ENCODE measurements at regions not wholly inside any gene's neighbourhood (a gene's known extent, or its start where the extent isn't known, plus 50 kb on each side); places are given as distances from the start of the nearest gene placed in this dataset.

- no peak for TF ChIP-seq CTCF (IDR thresholded peaks at IDR 0.05; ENCODE audit: poor library complexity, severe bottlenecking)
- no peak for TF ChIP-seq RAD21 (conservative IDR thresholded peaks at IDR 0.05)
- no peak for TF ChIP-seq MXI1 (conservative IDR thresholded peaks at IDR 0.05; ENCODE audit: poor library complexity, severe bottlenecking)
- no peak for TF ChIP-seq POLR2AphosphoS5 (IDR thresholded peaks at IDR 0.05)
- TF ChIP-seq SMC3 (conservative IDR thresholded peaks at IDR 0.05; ENCODE audit: poor library complexity), result no peak
- no peak for TF ChIP-seq EZH2 (IDR thresholded peaks at IDR 0.05; ENCODE audit: borderline replicate concordance, insufficient read depth, low read length, poor library complexity, severe bottlenecking)
- TF ChIP-seq TAF1 (IDR thresholded peaks at IDR 0.05; ENCODE audit: low read depth), result no peak
- TF ChIP-seq, protein P1, sequence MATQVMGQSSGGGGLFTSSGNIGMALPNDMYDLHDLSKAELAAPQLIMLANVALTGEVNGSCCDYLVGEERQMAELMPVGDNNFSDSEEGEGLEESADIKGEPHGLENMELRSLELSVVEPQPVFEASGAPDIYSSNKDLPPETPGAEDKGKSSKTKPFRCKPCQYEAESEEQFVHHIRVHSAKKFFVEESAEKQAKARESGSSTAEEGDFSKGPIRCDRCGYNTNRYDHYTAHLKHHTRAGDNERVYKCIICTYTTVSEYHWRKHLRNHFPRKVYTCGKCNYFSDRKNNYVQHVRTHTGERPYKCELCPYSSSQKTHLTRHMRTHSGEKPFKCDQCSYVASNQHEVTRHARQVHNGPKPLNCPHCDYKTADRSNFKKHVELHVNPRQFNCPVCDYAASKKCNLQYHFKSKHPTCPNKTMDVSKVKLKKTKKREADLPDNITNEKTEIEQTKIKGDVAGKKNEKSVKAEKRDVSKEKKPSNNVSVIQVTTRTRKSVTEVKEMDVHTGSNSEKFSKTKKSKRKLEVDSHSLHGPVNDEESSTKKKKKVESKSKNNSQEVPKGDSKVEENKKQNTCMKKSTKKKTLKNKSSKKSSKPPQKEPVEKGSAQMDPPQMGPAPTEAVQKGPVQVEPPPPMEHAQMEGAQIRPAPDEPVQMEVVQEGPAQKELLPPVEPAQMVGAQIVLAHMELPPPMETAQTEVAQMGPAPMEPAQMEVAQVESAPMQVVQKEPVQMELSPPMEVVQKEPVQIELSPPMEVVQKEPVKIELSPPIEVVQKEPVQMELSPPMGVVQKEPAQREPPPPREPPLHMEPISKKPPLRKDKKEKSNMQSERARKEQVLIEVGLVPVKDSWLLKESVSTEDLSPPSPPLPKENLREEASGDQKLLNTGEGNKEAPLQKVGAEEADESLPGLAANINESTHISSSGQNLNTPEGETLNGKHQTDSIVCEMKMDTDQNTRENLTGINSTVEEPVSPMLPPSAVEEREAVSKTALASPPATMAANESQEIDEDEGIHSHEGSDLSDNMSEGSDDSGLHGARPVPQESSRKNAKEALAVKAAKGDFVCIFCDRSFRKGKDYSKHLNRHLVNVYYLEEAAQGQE (IDR thresholded peaks at IDR 0.05; ENCODE audit: borderline replicate concordance), result no peak
Observed at GRCh38 chr16:29306201-29306600, 100.3 kb downstream of the NPIPB11 start.
